A673 (cell line): ENCODE measurements at regions not wholly inside any gene's neighbourhood (a gene's known extent, or its start where the extent isn't known, plus 50 kb on each side); places are given as distances from the start of the nearest gene placed in this dataset.

Source experiments
- EZH2 ChIP-seq: fragments of 200-600 bp; sonication (generic); IDR thresholded peaks from 2 replicates; pipeline ENCODE4 v1.6.1; 2017; ENCODE audit warnings: borderline replicate concordance, low read depth, mild to moderate bottlenecking, mixed read lengths, antibody characterized with exemption, low read length; ENCODE audit not compliant: poor library complexity, severe bottlenecking
- TF ChIP-seq, protein P1 (sequence below): fragments of 300-800, 200-600 bp; sonication (generic); conservative IDR thresholded peaks from 2 replicates; pipeline ENCODE4 v1.5.1; 2017; ENCODE audit warnings: low read depth, mild to moderate bottlenecking, antibody characterized with exemption, low read length, moderate library complexity, mixed read lengths

DNA sequence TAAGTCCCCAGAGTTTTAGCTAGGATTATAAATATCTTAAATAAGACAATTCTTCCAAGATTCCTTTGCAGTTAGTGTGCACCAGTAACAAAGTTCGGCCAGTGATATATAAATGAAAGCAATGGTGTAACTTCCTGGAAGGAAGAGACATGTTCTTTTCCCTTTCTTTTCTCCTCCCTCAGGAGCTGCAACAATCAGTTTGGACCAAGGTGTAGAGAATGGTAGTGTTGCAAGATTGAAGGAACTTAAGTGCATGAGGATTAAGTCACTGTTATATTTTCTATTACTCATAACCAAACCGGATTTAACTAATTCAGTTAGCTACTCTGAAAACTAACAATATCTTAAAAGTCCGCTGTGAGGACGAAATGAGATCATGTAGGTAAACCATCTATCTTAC lies 68.9 kb upstream of the KCNJ16 start:
- TF ChIP-seq, protein P1, sequence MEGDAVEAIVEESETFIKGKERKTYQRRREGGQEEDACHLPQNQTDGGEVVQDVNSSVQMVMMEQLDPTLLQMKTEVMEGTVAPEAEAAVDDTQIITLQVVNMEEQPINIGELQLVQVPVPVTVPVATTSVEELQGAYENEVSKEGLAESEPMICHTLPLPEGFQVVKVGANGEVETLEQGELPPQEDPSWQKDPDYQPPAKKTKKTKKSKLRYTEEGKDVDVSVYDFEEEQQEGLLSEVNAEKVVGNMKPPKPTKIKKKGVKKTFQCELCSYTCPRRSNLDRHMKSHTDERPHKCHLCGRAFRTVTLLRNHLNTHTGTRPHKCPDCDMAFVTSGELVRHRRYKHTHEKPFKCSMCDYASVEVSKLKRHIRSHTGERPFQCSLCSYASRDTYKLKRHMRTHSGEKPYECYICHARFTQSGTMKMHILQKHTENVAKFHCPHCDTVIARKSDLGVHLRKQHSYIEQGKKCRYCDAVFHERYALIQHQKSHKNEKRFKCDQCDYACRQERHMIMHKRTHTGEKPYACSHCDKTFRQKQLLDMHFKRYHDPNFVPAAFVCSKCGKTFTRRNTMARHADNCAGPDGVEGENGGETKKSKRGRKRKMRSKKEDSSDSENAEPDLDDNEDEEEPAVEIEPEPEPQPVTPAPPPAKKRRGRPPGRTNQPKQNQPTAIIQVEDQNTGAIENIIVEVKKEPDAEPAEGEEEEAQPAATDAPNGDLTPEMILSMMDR, result no peak
- no peak for TF ChIP-seq EZH2
